ENCODE measurements at regions not wholly inside any gene's neighbourhood (a gene's known extent, or its start where the extent isn't known, plus 50 kb on each side); places are given as distances from the start of the nearest gene placed in this dataset.
"Not testable (repeated sequence)": the region's sequence is repeated elsewhere in the genome, so short reads cannot be mapped to it uniquely, and the experiment has no call there.

DNA sequence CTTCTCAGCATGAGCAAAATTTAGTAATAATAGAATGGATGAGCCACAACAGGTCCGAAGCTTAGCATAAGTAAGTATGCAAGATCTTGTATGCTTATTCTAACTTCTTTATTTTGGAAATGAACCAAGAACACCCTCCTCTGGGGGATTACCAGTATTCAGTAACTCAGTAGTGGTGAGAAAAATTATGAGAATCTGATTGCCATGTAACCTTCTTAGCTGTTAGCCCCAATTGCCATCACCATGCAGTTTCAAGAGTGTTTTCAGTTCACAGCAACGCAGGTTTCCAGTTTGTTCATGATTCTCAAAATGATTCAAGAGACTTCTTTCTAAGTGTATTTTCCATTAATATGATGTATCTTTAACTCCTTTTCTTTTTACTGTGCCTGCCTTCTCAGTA lies 1507.6 kb upstream of the SEL1L start:
- H3K36me3 Mint-ChIP-seq (ENCODE audit: low read depth) = no peaks in the 10 kb centered on the region
- intact Hi-C loops (cut with micrococcal nuclease) = no loop called here

DNA sequence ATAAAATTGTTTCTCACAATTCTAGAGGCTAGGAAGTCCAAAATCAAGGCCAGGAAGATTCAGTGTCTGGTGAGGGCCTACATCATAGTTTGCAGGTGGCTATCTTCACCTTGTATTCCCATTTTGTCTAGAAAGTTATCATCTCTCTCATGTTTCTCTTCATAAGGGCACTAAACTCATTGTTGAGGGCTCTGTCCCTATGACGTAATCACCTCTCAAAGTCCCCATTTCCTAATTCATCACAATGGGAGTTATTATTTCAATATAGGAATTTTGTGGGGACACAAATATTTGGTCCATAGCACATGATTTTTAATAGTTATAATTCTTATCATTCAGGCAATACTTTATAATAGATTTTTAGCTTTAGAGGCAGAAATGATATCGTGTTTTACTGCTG lies 1509.2 kb upstream of the SEL1L start:
- Mint-ChIP-seq H3K27me3 (no peaks in the 10 kb centered on the region), H3K4me1 (no peaks in the 10 kb centered on the region), H3K9me3 (no peaks in the 10 kb centered on the region), H3K36me3 (ENCODE audit: low read depth) (no peaks in the 10 kb centered on the region), H3K4me3 (no peak overlapping the region), H3K27ac (no peak overlapping the region)
- DNase-seq = no peak
- intact Hi-C loops (cut with micrococcal nuclease) = no loop called here

More for the DNA sequence above, 1507.6 kb upstream of the SEL1L start:
- no peaks in the 10 kb centered on the region for H3K4me1 Mint-ChIP-seq
- no peak overlapping the region for H3K4me3 Mint-ChIP-seq
- DNase-seq = no peak
- H3K9me3 Mint-ChIP-seq = no peaks in the 10 kb centered on the region
- no peaks in the 10 kb centered on the region for H3K27me3 Mint-ChIP-seq
- no peak overlapping the region for H3K27ac Mint-ChIP-seq

DNA sequence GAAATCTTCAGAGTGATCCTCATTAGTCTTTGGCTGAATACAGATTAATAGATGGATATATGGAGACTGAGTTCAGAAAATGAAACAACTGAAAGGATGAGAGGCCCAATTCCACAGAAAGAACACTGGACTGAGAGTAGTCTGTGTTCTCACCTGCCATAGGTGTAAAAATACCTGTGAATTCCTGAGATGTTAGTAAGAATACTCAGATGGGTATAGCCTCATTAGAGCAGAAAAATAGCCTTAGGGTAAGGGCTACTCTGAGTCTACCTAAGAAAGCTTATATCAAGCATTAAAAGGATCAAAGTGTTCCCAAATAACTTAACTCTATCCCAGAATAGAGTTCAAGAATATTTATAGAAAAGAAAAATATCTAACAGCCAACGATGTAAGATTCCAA lies 1510.3 kb upstream of the SEL1L start:
- Mint-ChIP-seq H3K36me3 (ENCODE audit: low read depth) (no peaks in the 10 kb centered on the region), H3K4me1 (no peaks in the 10 kb centered on the region), H3K4me3 (no peak overlapping the region), H3K27ac (no peak overlapping the region), H3K27me3 (no peaks in the 10 kb centered on the region), H3K9me3 (no peaks in the 10 kb centered on the region)
- intact Hi-C loops (cut with micrococcal nuclease) = no loop called here
- DNase-seq = no peak

DNA sequence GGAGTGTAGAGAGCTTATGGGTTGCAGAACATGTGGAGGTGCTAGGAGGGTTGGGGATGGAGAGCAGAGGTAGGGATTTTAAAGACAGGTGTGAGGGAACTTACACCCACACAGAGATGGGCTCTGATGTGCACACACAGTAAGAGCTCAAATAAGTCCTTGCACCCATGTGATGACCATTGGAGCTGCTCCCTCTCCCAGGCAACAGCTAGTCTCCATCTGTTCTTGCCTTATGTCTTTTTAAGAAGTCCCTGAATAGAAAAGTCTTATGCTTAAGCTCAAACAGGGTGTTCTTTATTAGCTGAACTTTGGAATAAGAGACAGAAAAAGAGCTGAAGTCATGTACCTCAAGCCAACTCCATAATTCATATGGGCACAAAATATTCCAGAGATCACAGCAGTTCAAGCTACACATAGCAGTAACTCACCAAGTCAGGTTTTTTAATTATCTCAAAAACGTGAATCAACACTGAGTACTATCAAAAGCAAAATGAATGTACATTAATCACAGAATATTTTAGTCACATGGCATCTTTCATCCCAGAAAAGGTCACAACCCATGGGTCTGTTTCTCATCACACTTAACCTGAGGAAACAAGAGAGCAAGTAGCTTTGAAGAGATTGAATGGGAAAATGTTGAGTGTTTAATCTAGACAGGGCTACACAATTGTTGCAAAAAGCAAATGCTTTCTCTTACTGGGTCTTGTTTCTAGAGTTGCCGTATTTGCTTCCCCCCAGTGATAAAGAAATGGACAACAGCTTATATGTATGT lies 1513.6 kb upstream of the SEL1L start:
- H3K4me1 Mint-ChIP-seq = no peaks in the 10 kb centered on the region
- DNase-seq = no peak
- H3K4me3 Mint-ChIP-seq = no peak overlapping the region
- H3K36me3 Mint-ChIP-seq (ENCODE audit: low read depth) = no peaks in the 10 kb centered on the region
- no peaks in the 10 kb centered on the region for H3K9me3 Mint-ChIP-seq
- H3K27ac Mint-ChIP-seq = no peak overlapping the region
- H3K27me3 Mint-ChIP-seq = no peaks in the 10 kb centered on the region
- intact Hi-C loops (cut with micrococcal nuclease) = no loop called here

DNA sequence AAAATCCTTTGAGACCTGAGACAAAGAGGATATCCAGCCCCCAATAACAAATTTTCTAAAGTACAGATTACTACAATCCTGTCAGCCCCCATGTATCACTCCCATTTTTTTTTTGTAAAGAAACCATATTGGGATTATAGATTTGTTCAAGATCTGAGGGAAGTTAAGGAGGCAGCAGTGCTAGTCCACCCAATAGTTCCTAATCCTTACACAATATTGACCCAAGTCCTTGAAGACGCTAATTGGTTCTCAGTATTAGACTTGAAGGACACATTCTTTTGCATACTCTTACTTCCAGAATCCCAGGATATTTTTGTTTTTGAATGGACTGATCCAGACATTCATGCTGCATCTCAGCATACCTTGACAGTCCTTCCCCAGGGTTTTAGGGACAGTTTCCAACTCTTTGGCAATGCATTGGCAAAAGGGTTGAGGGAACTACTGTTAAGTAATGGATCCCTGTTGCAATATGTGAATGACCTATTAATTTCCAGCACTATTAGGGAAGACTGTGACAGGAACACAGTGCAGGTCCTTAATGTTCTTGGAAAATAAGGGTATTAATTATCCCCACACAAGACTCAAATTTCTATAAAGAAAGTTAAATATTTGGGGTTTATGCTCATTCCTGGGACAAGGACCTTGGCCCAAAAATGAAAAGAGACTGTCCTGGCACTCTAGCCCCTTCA lies 1519.5 kb upstream of the SEL1L start:
- H3K4me3 Mint-ChIP-seq = no peak overlapping the region
- H3K9me3 Mint-ChIP-seq = no peaks in the 10 kb centered on the region
- H3K27me3 Mint-ChIP-seq = no peaks in the 10 kb centered on the region
- intact Hi-C loops (cut with micrococcal nuclease) = no loop called here
- no peak overlapping the region for H3K27ac Mint-ChIP-seq
- no peak for DNase-seq
- no peaks in the 10 kb centered on the region for H3K4me1 Mint-ChIP-seq
- no peaks in the 10 kb centered on the region for H3K36me3 Mint-ChIP-seq (ENCODE audit: low read depth)

DNA sequence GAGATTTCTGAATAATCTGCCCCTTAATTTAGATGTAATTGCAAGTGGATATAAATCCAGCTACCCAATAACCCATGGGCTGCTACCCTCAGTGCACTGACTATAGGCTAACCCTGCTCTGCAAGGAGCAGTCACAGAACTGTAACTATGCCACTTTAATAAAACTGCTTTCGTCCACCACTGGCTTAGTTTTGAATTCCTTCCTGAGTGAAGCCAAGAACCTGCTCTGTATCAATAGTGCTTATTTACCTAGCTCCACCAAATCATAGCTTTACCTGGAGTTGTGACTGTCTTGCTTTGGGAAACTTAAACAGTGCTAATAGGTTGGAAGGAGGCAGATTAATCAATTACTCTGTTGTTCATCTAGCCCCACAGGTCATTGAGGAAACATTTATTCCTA lies 1524.4 kb upstream of the SEL1L start:
- no peak for DNase-seq
- H3K4me3 Mint-ChIP-seq = no peak overlapping the region
- no peak overlapping the region for H3K27ac Mint-ChIP-seq
- no peaks in the 10 kb centered on the region for H3K27me3 Mint-ChIP-seq
- H3K36me3 Mint-ChIP-seq (ENCODE audit: low read depth) = no peaks in the 10 kb centered on the region
- no peaks in the 10 kb centered on the region for H3K4me1 Mint-ChIP-seq
- peaks cover 5% of the 10 kb centered on the region for H3K9me3 Mint-ChIP-seq
- intact Hi-C loops (cut with micrococcal nuclease) = no loop called here

DNA sequence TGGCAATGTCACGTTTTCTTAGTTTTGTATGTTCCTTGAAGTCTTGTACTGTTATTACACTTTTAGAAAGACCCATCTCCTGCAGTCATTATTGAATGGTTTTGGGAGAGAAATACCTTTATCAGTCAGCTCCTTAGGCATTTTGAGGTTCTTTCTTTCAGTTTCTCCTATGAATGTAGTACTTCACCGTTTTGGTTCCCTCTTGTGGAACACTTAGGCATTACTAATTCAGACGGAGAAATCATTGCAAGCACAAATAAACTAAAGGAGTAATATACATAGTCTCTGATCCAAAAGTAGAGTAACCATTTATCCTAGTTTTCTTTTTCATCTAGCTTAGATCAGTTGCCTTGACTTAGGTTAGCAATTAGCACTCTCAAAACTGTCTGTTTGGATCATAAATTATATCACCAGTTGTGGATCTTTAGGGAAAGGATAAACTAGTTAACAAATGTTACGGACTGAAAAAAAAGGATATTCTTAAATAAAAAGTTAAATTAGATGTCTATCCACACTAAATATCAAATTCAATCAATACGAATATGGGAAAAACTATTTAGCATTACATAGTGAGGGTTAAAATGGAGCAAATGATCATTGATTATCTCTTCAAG lies 1538.3 kb upstream of the SEL1L start:
- no peaks in the 10 kb centered on the region for H3K4me1 Mint-ChIP-seq
- H3K9me3 Mint-ChIP-seq = no peaks in the 10 kb centered on the region
- intact Hi-C loops (cut with micrococcal nuclease) = no loop called here
- no peaks in the 10 kb centered on the region for H3K36me3 Mint-ChIP-seq (ENCODE audit: low read depth)
- no peak overlapping the region for H3K27ac Mint-ChIP-seq
- no peak overlapping the region for H3K4me3 Mint-ChIP-seq
- H3K27me3 Mint-ChIP-seq = no peaks in the 10 kb centered on the region
- DNase-seq = no peak

DNA sequence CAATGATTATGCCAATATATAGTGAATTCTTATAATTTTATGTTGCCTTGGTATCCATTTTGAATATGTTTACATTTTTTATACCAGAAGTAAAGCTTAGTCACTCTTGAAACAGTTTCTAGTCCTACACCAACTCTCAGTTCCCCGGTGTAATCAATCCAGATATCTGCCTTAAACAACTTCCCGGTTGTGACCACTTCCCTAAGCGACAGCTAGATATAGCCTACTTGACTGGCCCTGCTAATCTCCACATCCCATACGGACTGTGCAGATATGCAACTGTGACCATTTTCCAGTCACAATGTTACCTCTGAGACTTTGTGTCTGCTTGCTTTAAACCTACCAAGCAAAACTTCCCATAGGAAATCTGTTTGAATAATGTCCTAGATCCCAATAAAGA lies 1551.5 kb upstream of the SEL1L start:
- Mint-ChIP-seq H3K4me3 (no peak overlapping the region), H3K27ac (no peak overlapping the region), H3K36me3 (ENCODE audit: low read depth) (no peaks in the 10 kb centered on the region), H3K4me1 (no peaks in the 10 kb centered on the region), H3K27me3 (no peaks in the 10 kb centered on the region), H3K9me3 (peaks cover 9% of the 10 kb centered on the region)
- intact Hi-C loops (cut with micrococcal nuclease) = no loop called here
- no peak for DNase-seq

DNA sequence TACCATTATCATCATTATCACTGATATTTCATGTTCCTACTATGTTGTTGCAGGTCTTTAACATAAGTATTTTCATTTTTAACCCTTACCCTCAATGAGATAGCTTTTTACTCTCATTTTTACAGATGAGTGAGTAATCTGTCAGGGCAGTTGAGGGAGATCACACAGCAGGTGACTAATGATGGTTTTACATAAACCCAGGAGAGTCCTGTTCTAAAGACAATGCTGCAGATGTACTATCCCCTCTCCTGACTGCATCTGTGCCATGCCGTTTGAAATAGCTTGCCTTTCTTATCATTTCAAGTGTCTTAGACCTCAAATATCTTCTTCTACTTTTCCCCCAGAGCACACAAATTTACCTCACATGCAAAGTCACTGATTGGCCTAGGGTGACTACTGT lies 1552.1 kb upstream of the SEL1L start:
- Mint-ChIP-seq H3K27me3 (no peaks in the 10 kb centered on the region), H3K4me3 (no peak overlapping the region), H3K4me1 (no peaks in the 10 kb centered on the region), H3K27ac (no peak overlapping the region), H3K36me3 (ENCODE audit: low read depth) (no peaks in the 10 kb centered on the region), H3K9me3 (peaks cover 6% of the 10 kb centered on the region)
- no peak for DNase-seq
- intact Hi-C loops (cut with micrococcal nuclease) = no loop called here

DNA sequence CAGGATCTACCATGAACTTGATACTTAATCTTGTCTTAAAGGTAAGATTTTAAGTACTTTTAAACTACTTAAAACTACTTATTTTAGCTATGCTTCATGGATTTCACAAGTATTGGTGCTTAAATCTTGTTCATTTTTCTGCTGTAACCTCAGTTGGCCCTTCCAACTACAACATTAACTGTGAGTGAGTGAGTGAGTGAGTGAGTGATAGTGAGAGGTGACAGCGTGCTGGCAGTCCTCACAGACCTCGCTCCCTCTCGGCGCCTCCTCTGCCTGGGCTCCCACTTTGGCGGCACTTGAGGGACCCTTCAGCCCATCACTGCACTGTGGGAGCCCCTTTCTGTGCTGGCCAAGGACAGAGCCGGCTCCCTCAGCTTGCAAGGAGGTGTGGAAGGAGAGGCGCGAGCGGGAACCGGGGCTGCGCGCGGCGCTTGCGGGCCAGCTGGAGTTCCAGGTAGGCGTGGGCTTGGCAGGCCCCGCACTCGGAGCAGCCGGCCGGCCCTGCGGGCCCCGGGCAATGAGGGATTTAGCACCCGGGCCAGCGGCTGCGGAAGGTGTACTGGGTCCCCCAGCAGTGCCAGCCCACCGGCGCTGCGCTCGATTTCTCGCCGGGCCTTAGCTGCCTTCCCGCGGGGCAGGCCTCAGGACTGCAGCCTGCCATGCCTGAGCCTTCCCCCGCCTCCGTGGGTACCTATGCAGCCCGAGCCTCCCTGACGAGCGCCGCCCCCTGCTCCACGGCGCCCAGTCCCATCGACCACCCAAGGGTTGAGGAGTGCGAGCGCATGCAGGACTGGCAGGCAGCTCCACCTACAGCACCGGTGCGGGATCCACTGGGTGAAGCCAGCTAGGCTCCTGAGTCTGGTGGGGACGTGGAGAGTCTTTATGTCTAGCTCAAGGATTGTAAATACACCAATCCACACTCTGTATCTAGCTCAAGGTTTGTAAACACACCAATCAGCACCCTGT lies 1558.6 kb upstream of the SEL1L start:
- H3K36me3 Mint-ChIP-seq (ENCODE audit: low read depth); H3K9me3 Mint-ChIP-seq; H3K4me1 Mint-ChIP-seq; intact Hi-C loops (cut with micrococcal nuclease); DNase-seq; H3K27me3 Mint-ChIP-seq; H3K4me3 Mint-ChIP-seq; H3K27ac Mint-ChIP-seq: not testable (repeated sequence)

DNA sequence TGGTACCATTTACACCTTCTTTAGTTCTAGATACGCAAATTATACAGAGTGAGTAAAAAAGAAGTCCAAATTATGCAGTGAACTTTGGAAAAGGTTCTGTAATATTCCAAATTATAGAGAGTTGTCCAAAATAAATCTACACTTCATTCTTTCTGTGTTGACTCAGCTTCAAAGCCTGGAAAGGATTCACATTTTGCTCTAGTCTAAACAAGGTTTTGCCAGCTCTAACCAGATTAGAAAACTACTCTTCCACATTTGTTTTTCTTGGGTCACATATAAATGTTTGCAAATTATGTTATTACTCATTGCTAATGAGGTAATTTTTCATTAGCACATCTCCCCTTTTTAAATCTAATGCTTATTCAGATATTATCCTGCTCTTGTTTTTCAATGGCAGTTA lies 1562.4 kb upstream of the SEL1L start:
- intact Hi-C loops (cut with micrococcal nuclease) = no loop called here
- no peak for DNase-seq
- H3K27ac Mint-ChIP-seq = no peak overlapping the region
- H3K36me3 Mint-ChIP-seq (ENCODE audit: low read depth) = no peaks in the 10 kb centered on the region
- H3K4me3 Mint-ChIP-seq = no peak overlapping the region
- no peaks in the 10 kb centered on the region for H3K9me3 Mint-ChIP-seq
- no peaks in the 10 kb centered on the region for H3K4me1 Mint-ChIP-seq
- H3K27me3 Mint-ChIP-seq = no peaks in the 10 kb centered on the region

DNA sequence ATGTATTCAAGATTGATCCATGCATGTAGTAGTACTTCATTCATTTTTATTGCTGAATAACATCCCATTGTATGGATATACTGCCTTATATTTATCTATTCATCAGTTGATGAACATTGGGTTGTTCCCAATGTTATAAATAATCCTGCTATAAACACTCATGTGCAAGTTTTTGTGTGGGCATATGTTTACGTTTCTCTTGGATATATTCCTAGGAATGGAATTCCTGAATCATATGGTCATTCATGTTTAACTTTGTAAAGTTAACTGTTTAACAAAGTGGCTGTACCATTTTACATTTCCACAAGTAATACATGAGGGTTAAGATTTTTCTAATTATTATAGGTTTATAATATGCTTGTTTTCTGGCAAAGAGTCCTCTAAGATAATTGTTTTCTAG lies 1568.2 kb upstream of the SEL1L start:
- no peaks in the 10 kb centered on the region for H3K36me3 Mint-ChIP-seq (ENCODE audit: low read depth)
- H3K9me3 Mint-ChIP-seq = no peaks in the 10 kb centered on the region
- intact Hi-C loops (cut with micrococcal nuclease) = no loop called here
- H3K27me3 Mint-ChIP-seq = no peaks in the 10 kb centered on the region
- no peaks in the 10 kb centered on the region for H3K4me1 Mint-ChIP-seq
- no peak for DNase-seq
- no peak overlapping the region for H3K4me3 Mint-ChIP-seq
- H3K27ac Mint-ChIP-seq = no peak overlapping the region

DNA sequence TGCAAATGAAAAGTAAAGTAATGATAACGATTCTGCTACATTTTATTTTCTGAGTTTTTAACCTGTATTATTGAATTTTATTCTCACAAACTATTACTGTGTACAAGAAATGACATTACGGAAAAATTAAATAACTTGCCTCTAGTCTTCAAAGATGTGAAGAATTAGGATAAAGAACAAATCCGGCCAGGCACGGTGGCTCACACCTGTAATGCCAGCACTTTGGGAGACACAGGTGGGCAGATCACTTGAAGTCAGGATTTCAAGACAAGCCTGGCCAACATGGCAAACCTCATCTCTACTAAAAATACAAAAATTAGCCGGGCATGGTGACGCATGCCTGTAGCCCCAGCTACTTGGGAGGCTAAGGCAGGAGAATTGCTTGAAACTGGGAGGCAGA lies 1584.4 kb upstream of the SEL1L start:
- peaks cover 4% of the 10 kb centered on the region for H3K9me3 Mint-ChIP-seq
- no peak overlapping the region for H3K4me3 Mint-ChIP-seq
- no peaks in the 10 kb centered on the region for H3K27me3 Mint-ChIP-seq
- no peak for DNase-seq
- no peaks in the 10 kb centered on the region for H3K4me1 Mint-ChIP-seq
- no peak overlapping the region for H3K27ac Mint-ChIP-seq
- intact Hi-C loops (cut with micrococcal nuclease) = no loop called here
- no peaks in the 10 kb centered on the region for H3K36me3 Mint-ChIP-seq (ENCODE audit: low read depth)

DNA sequence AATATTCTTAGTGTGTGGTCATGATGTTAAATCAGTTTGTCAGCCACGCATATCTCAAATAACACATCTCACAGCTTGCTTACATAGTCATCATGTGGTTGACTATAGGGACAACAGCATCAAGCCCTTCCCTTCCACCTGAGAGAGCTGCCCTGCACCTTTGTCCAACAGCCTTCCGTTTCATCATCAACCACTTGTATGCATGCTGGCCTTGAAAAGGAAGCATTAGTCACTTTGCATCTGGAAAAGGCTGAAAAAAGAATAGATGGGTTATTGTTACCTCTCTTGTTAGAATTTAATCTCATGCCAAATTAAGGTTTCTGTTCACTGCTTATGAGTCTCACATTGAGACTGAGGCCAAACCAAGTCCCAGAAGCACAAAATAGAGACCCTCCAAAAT lies 1586.5 kb upstream of the SEL1L start:
- Mint-ChIP-seq H3K4me3 (no peak overlapping the region), H3K27ac (no peak overlapping the region), H3K27me3 (no peaks in the 10 kb centered on the region), H3K36me3 (ENCODE audit: low read depth) (no peaks in the 10 kb centered on the region), H3K4me1 (no peaks in the 10 kb centered on the region), H3K9me3 (peaks cover 6% of the 10 kb centered on the region)
- intact Hi-C loops (cut with micrococcal nuclease) = no loop called here
- DNase-seq = no peak
